NB4 (cell line): ENCODE measurements at regions not wholly inside any gene's neighbourhood (a gene's known extent, or its start where the extent isn't known, plus 50 kb on each side); places are given as distances from the start of the nearest gene placed in this dataset.

Experiments used
- POLR2A ChIP-seq: IDR thresholded peaks from 2 replicates; pipeline ENCODE4 v1.6.1; 2011; ENCODE audit warnings: mild to moderate bottlenecking; ENCODE audit not compliant: insufficient read length; ENCODE audit errors: extremely low read depth
- TF ChIP-seq, protein P1 (sequence below): IDR thresholded peaks from one replicate; pipeline ENCODE4 v1.5.1; 2012; ENCODE audit warnings: low read depth, low read length

DNA sequence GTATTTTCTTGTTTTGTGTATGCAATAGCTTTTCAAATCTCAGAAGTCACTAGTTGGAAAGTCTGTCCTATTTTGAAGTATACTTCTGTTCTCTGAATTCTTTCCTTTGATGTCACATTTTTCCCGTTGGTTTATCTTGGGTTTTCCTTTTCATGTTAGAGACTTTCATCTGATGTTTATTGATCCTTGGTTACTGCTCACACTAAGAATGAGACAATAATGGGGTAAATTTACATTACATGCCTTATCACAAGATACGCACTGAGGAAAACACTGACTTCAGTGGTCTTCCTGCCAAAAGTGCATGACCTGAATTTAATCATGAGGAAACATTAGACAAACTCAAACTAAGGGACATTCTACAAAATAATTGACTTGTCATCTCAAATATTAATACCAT lies 63.5 kb upstream of the C1GALT1 start:
- TF ChIP-seq, protein P1, sequence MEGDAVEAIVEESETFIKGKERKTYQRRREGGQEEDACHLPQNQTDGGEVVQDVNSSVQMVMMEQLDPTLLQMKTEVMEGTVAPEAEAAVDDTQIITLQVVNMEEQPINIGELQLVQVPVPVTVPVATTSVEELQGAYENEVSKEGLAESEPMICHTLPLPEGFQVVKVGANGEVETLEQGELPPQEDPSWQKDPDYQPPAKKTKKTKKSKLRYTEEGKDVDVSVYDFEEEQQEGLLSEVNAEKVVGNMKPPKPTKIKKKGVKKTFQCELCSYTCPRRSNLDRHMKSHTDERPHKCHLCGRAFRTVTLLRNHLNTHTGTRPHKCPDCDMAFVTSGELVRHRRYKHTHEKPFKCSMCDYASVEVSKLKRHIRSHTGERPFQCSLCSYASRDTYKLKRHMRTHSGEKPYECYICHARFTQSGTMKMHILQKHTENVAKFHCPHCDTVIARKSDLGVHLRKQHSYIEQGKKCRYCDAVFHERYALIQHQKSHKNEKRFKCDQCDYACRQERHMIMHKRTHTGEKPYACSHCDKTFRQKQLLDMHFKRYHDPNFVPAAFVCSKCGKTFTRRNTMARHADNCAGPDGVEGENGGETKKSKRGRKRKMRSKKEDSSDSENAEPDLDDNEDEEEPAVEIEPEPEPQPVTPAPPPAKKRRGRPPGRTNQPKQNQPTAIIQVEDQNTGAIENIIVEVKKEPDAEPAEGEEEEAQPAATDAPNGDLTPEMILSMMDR = no peak
- no peak for TF ChIP-seq POLR2A
